GM23248 (cell line): ENCODE measurements at regions not wholly inside any gene's neighbourhood (a gene's known extent, or its start where the extent isn't known, plus 50 kb on each side); places are given as distances from the start of the nearest gene placed in this dataset.

Experiments
- EZH2 ChIP-seq: fragments of 200-600 bp; sonication (generic); IDR thresholded peaks from 2 replicates; pipeline ENCODE4 v1.6.1; 2018; ENCODE audit warnings: antibody characterized with exemption, mild to moderate bottlenecking; ENCODE audit not compliant: insufficient read depth, poor library complexity, severe bottlenecking
- EZH2phosphoT487 ChIP-seq: fragments of 200-600 bp; sonication (generic); IDR thresholded peaks from 2 replicates; pipeline ENCODE4 v1.6.1; 2018; ENCODE audit warnings: antibody characterized with exemption, moderate library complexity, mild to moderate bottlenecking, low read depth; ENCODE audit not compliant: insufficient read depth

DNA sequence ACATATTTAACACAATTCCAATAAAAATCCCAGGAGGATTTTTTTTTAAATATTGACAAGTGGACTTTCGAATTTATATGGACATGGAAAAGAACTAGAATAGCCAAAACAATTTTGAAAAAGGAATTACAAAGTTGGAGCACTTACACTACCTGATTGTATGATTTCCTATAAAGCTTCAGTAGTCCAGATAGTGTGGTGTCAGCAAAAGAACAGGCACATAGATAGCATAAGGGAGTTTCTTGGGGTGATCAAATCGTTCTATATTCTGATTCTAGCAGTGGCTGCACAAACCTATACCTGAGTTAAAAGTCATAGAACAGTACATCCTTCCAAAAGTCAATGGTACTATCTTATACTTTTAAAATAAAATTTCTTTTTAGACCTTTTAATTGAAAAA, 66.4 kb upstream of the CES5A start:
- TF ChIP-seq EZH2 = no peak
- TF ChIP-seq EZH2phosphoT487 = no peak
